Cardiac muscle cell (in vitro differentiated cells and primary cell): ENCODE measurements at regions not wholly inside any gene's neighbourhood (a gene's known extent, or its start where the extent isn't known, plus 50 kb on each side); places are given as distances from the start of the nearest gene placed in this dataset.

Experiments
- DNase-seq, 2 donors: peaks; one replicate each; pipeline versions ENCODE4 v3.0.0 to v3.0.0-alpha.2; 2010 to 2017; ENCODE audit warnings: low read depth in 1 of 2, low spot score in 1 of 2
- H3K27ac ChIP-seq: fragments of 200-600 bp; sonication (generic); 2 replicates; pipeline ENCODE4 v1.5.1; 2016
- H3K27me3 ChIP-seq: fragments of 200-600 bp; sonication (generic); 2 replicates; pipeline ENCODE4 v1.6.0; 2016; ENCODE audit warnings: control low read depth
- H3K36me3 ChIP-seq: fragments of 200-600 bp; sonication (generic); 2 replicates; pipeline ENCODE4 v1.5.1; 2016; ENCODE audit warnings: control low read depth
- H3K4me1 ChIP-seq: fragments of 200-600 bp; sonication (generic); 2 replicates; pipeline ENCODE4 v1.8.1; 2017; ENCODE audit warnings: low read depth, mild to moderate bottlenecking, mixed run types
- H3K4me3 ChIP-seq: fragments of 200-600 bp; sonication (generic); 2 replicates; pipeline ENCODE4 v1.5.1; 2016; ENCODE audit warnings: mild to moderate bottlenecking
- H3K9me3 ChIP-seq: fragments of 200-600 bp; sonication (generic); 2 replicates; pipeline ENCODE4 v1.5.1; 2017; ENCODE audit warnings: low read depth, mild to moderate bottlenecking, control low read depth
- TF ChIP-seq, protein P1 (sequence below): IDR thresholded peaks from 2 replicates; pipeline ENCODE4 v1.5.1; 2012; ENCODE audit warnings: low read depth, mild to moderate bottlenecking, low read length

GRCh38 chr11:27263986-27264385 is 99.0 kb downstream of the CCDC34 start:
- H3K9me3 ChIP-seq = no peaks in the 10 kb centered on the region
- H3K27ac ChIP-seq = no peak overlapping the region
- H3K4me3 ChIP-seq = no peak overlapping the region
- TF ChIP-seq, protein P1, sequence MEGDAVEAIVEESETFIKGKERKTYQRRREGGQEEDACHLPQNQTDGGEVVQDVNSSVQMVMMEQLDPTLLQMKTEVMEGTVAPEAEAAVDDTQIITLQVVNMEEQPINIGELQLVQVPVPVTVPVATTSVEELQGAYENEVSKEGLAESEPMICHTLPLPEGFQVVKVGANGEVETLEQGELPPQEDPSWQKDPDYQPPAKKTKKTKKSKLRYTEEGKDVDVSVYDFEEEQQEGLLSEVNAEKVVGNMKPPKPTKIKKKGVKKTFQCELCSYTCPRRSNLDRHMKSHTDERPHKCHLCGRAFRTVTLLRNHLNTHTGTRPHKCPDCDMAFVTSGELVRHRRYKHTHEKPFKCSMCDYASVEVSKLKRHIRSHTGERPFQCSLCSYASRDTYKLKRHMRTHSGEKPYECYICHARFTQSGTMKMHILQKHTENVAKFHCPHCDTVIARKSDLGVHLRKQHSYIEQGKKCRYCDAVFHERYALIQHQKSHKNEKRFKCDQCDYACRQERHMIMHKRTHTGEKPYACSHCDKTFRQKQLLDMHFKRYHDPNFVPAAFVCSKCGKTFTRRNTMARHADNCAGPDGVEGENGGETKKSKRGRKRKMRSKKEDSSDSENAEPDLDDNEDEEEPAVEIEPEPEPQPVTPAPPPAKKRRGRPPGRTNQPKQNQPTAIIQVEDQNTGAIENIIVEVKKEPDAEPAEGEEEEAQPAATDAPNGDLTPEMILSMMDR = no peak
- no peaks in the 10 kb centered on the region for H3K36me3 ChIP-seq
- H3K4me1 ChIP-seq = no peaks in the 10 kb centered on the region
- H3K27me3 ChIP-seq = no peaks in the 10 kb centered on the region
- no peak for DNase-seq

GRCh38 chr11:27263046-27263445 is 100.0 kb downstream of the CCDC34 start:
- Histone ChIP-seq H3K36me3 (no peaks in the 10 kb centered on the region), H3K4me3 (no peak overlapping the region), H3K27me3 (no peaks in the 10 kb centered on the region), H3K4me1 (no peaks in the 10 kb centered on the region), H3K27ac (no peak overlapping the region), H3K9me3 (no peaks in the 10 kb centered on the region)
- no peak for DNase-seq
- TF ChIP-seq, protein P1 = no peak

DNA sequence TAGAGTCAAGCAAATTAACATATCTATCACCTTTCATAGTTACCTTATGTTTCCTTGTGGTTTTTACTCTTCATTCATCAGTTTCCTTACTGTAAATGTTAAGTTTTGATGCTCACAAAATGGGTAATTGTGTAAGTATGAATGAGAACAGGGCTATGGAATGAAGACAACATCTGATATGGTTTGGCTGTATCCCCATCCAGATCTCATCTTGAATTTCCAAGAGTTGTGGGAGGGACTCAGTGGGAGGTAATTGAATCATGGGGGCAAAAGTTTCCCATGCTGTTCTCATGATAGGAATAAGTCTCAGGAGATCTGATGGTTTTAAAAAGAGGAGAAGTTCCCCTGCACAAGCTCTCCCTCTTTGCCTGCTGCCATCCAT is 107.6 kb downstream of the CCDC34 start:
- peak in 1 of 2 donors; percentile 59 for DNase-seq
- Histone ChIP-seq H3K36me3 (no peaks in the 10 kb centered on the region), H3K27ac (no peak overlapping the region), H3K4me3 (no peak overlapping the region), H3K9me3 (no peaks in the 10 kb centered on the region), H3K4me1 (no peaks in the 10 kb centered on the region), H3K27me3 (no peaks in the 10 kb centered on the region)
- TF ChIP-seq, protein P1 = no peak

DNA sequence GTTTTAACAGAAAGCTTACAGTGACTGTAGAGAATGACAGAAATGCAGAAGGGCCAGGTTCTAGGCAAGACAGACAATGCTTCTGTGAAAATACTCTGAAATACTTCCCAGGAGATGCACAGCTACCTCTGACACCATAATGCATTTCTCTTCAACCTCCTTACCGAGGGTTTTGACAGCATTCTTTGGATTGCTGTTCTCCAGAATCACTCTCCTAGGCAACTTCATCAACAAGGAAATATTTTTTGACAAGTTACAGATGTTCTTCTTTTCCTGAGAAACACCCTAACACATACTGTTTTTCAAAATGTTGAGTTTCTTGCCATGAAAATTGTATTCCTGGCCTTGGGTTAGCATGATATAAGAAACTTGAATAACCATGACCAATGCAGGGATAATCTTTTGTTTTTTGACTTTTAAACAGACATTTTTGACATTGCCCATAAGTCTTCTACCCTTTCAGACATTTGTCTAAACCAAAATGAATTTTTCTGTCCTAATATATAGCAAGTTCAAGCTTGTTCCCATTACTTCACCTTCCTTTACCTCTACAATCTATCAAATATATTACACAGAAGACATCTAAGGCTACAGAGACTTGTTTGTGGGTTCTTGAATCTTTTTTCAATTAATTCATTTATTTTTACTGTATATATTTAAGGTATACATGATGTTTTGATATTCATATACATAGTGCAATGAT is 108.1 kb downstream of the CCDC34 start:
- no peaks in the 10 kb centered on the region for H3K36me3 ChIP-seq
- H3K4me1 ChIP-seq = no peaks in the 10 kb centered on the region
- TF ChIP-seq, protein P1 = no peak
- no peaks in the 10 kb centered on the region for H3K27me3 ChIP-seq
- H3K4me3 ChIP-seq = no peak overlapping the region
- DNase-seq = peak in 1 of 2 donors; percentile 79
- H3K27ac ChIP-seq = no peak overlapping the region
- H3K9me3 ChIP-seq = no peaks in the 10 kb centered on the region

DNA sequence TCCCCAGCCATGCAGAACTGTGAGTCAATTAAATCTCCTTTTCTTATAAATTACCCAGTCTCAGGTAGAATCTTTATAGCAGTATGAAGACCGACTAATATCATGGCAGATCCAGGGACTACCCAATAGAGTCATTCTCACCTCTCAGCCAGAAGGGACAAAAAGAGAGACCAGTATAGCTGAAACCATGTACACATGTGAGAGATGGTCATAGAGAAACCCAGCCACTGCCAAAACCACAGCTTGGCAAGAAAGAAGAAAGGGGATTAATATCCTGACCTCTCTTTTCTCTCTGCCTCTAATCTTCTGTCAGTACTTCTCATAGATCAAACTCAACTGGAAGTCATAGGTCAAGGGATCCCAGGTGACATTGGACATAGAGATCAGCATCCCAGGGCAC is 109.8 kb downstream of the CCDC34 start:
- no peaks in the 10 kb centered on the region for H3K9me3 ChIP-seq
- no peaks in the 10 kb centered on the region for H3K27me3 ChIP-seq
- no peaks in the 10 kb centered on the region for H3K4me1 ChIP-seq
- no peak overlapping the region for H3K4me3 ChIP-seq
- DNase-seq = no peak
- no peak overlapping the region for H3K27ac ChIP-seq
- TF ChIP-seq, protein P1 = no peak
- H3K36me3 ChIP-seq = no peaks in the 10 kb centered on the region
